HG02571 (cell line): ENCODE measurements at regions not wholly inside any gene's neighbourhood (a gene's known extent, or its start where the extent isn't known, plus 50 kb on each side); places are given as distances from the start of the nearest gene placed in this dataset.
"Not testable (repeated sequence)": the region's sequence is repeated elsewhere in the genome, so short reads cannot be mapped to it uniquely, and the experiment has no call there.

Experiments
- ATAC-seq: cut with Tn5 transposase; IDR thresholded peaks from one replicate; pipeline ENCODE4 v1.9.1; 2021; ENCODE audit warnings: mild to moderate bottlenecking, moderate library complexity; ENCODE audit not compliant: unreplicated experiment

GRCh38 chr5:117748336-117748735 lies 1173.7 kb upstream of the SEMA6A start:
- ATAC-seq: no peak

- ATAC-seq: no peak
Observed at GRCh38 chr5:117743337-117743736, 1168.7 kb upstream of the SEMA6A start.

GRCh38 chr5:117741655-117742206 lies 1167.1 kb upstream of the SEMA6A start:
- no peak for ATAC-seq

- ATAC-seq: no peak
Observed at GRCh38 chr5:117740268-117740667, 1165.6 kb upstream of the SEMA6A start.

GRCh38 chr5:117738571-117738970 lies 1163.9 kb upstream of the SEMA6A start:
- no peak for ATAC-seq

GRCh38 chr5:117736698-117737097 lies 1162.1 kb upstream of the SEMA6A start:
- ATAC-seq: no peak

- ATAC-seq: no peak
Observed at GRCh38 chr5:117734056-117734455, 1159.4 kb upstream of the SEMA6A start.

- no peak for ATAC-seq
Observed at GRCh38 chr5:117733051-117733450, 1158.4 kb upstream of the SEMA6A start.

GRCh38 chr5:117732264-117732663 lies 1157.6 kb upstream of the SEMA6A start:
- no peak for ATAC-seq

- ATAC-seq: no peak
Observed at GRCh38 chr5:117731446-117731845, 1156.8 kb upstream of the SEMA6A start.

GRCh38 chr5:117720784-117721183 lies 1146.2 kb upstream of the SEMA6A start:
- not testable (repeated sequence) for ATAC-seq

GRCh38 chr5:117719413-117719812 lies 1144.8 kb upstream of the SEMA6A start:
- no peak for ATAC-seq

- ATAC-seq: no peak
Observed at GRCh38 chr5:117713585-117714198, 1139.1 kb upstream of the SEMA6A start.

- ATAC-seq: no peak
Observed at GRCh38 chr5:117701062-117701461, 1126.4 kb upstream of the SEMA6A start.

- ATAC-seq: no peak
Observed at GRCh38 chr5:117692606-117693005, 1118.0 kb upstream of the SEMA6A start.

GRCh38 chr5:117691081-117691870 lies 1116.7 kb upstream of the SEMA6A start:
- no peak for ATAC-seq

- no peak for ATAC-seq
Observed at GRCh38 chr5:117690612-117691011, 1116.0 kb upstream of the SEMA6A start.

- ATAC-seq: no peak
Observed at GRCh38 chr5:117686926-117687325, 1112.3 kb upstream of the SEMA6A start.

GRCh38 chr5:117682416-117682815 lies 1107.8 kb upstream of the SEMA6A start:
- no peak for ATAC-seq

- ATAC-seq: no peak
Observed at GRCh38 chr5:117681431-117682254, 1107.0 kb upstream of the SEMA6A start.

- no peak for ATAC-seq
Observed at GRCh38 chr5:117680426-117680825, 1105.8 kb upstream of the SEMA6A start.
